T-helper 2 cell treated with Interferon-gamma antibody and Interleukin-4, amounts not matched to agents 5 μg/mL and 100 μg/mL, for 36 hours (primary cell): ENCODE measurements at regions not wholly inside any gene's neighbourhood (a gene's known extent, or its start where the extent isn't known, plus 50 kb on each side); places are given as distances from the start of the nearest gene placed in this dataset.

Source experiments
- DNase-seq: peaks from one replicate; pipeline ENCODE4 v3.0.0; 2021; ENCODE audit warnings: low spot score
- H3K27ac Mint-ChIP-seq: one replicate; pipeline ENCODE4 v1.8.0; 2021; ENCODE audit warnings: mild to moderate bottlenecking, mixed read lengths
- H3K27me3 Mint-ChIP-seq: one replicate; pipeline ENCODE4 v1.8.0; 2021; ENCODE audit warnings: low read depth, mixed read lengths
- H3K36me3 Mint-ChIP-seq: one replicate; pipeline ENCODE4 v1.8.0; 2021; ENCODE audit warnings: low read depth, mixed read lengths
- H3K4me1 Mint-ChIP-seq: one replicate; pipeline ENCODE4 v1.8.0; 2021; ENCODE audit warnings: low read depth, mixed read lengths
- H3K4me3 Mint-ChIP-seq: one replicate; pipeline ENCODE4 v1.8.0; 2022; ENCODE audit warnings: mild to moderate bottlenecking, moderate library complexity, mixed read lengths
- H3K9me3 Mint-ChIP-seq: one replicate; pipeline ENCODE4 v1.8.0; 2021; ENCODE audit warnings: mixed read lengths

GRCh38 chr15:47136236-47136635 lies 581.1 kb upstream of the SEMA6D start:
- no peak overlapping the region for H3K4me3 Mint-ChIP-seq
- peaks cover 16% of the 10 kb centered on the region for H3K9me3 Mint-ChIP-seq
- H3K27ac Mint-ChIP-seq: no peak overlapping the region
- no peaks in the 10 kb centered on the region for H3K36me3 Mint-ChIP-seq
- DNase-seq: no peak
- H3K27me3 Mint-ChIP-seq: no peaks in the 10 kb centered on the region
- no peaks in the 10 kb centered on the region for H3K4me1 Mint-ChIP-seq

- no peak overlapping the region for H3K27ac Mint-ChIP-seq
- no peaks in the 10 kb centered on the region for H3K4me1 Mint-ChIP-seq
- no peaks in the 10 kb centered on the region for H3K36me3 Mint-ChIP-seq
- peaks cover 30% of the 10 kb centered on the region for H3K9me3 Mint-ChIP-seq
- no peak for DNase-seq
- H3K4me3 Mint-ChIP-seq: no peak overlapping the region
- H3K27me3 Mint-ChIP-seq: no peaks in the 10 kb centered on the region
Observed at GRCh38 chr15:47139965-47140364, 577.3 kb upstream of the SEMA6D start.

DNA sequence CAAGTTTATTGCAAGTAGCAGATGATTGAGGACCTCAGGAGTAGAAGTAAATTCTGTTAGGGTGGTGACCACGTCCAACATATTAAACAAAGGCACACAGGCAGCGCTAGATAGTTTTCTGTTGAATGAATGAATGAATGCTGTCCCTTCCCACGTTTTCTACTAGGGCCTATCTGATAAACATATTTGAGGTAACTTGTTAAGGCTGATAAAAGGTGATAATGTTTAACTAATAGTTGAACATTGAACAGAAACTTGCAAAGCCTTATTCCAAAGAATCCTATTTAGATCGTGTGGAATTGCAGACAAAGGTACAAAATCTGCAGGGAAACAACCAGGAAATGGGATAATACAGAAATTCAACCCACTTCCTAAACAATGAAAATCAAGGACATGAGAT lies 559.5 kb upstream of the SEMA6D start:
- Mint-ChIP-seq H3K4me1 (no peaks in the 10 kb centered on the region), H3K27me3 (no peaks in the 10 kb centered on the region), H3K4me3 (no peak overlapping the region), H3K36me3 (no peaks in the 10 kb centered on the region), H3K27ac (no peak overlapping the region), H3K9me3 (peaks cover 25% of the 10 kb centered on the region)
- DNase-seq: no peak

GRCh38 chr15:47158573-47158972 lies 558.7 kb upstream of the SEMA6D start:
- Mint-ChIP-seq H3K27me3 (no peaks in the 10 kb centered on the region), H3K27ac (no peak overlapping the region)
- DNase-seq: no peak

GRCh38 chr15:47177177-47177576 lies 540.1 kb upstream of the SEMA6D start:
- Mint-ChIP-seq H3K4me3 (no peak overlapping the region), H3K9me3 (peaks cover 5% of the 10 kb centered on the region), H3K4me1 (no peaks in the 10 kb centered on the region), H3K27ac (no peak overlapping the region), H3K27me3 (no peaks in the 10 kb centered on the region), H3K36me3 (no peaks in the 10 kb centered on the region)
- DNase-seq: no peak

More at GRCh38 chr15:47158573-47158972, 558.7 kb upstream of the SEMA6D start:
- no peaks in the 10 kb centered on the region for H3K36me3 Mint-ChIP-seq
- H3K9me3 Mint-ChIP-seq: peaks cover 25% of the 10 kb centered on the region
- no peaks in the 10 kb centered on the region for H3K4me1 Mint-ChIP-seq
- no peak overlapping the region for H3K4me3 Mint-ChIP-seq

DNA sequence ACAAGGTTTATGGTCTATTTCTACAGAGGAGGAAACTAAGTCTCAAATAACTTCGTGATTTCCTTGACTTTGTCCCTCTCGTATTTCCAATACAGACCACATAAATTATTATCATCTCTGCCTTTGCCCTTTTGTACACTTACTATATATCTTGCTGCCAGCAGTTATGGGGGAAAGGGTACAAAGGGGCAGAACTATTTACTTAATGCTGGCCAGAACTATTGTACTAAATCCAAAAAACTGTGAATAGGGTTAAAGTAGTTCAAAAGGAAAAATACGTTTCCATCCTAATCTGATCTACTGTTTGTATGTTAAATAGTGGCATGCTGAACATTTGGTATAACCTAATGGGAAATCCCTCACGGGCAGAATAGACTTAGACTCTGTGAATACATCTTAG lies 537.3 kb upstream of the SEMA6D start:
- H3K27ac Mint-ChIP-seq: no peak overlapping the region
- peaks cover 23% of the 10 kb centered on the region for H3K27me3 Mint-ChIP-seq
- no peaks in the 10 kb centered on the region for H3K9me3 Mint-ChIP-seq
- no peaks in the 10 kb centered on the region for H3K36me3 Mint-ChIP-seq
- DNase-seq: no peak
- no peaks in the 10 kb centered on the region for H3K4me1 Mint-ChIP-seq
- H3K4me3 Mint-ChIP-seq: no peak overlapping the region

DNA sequence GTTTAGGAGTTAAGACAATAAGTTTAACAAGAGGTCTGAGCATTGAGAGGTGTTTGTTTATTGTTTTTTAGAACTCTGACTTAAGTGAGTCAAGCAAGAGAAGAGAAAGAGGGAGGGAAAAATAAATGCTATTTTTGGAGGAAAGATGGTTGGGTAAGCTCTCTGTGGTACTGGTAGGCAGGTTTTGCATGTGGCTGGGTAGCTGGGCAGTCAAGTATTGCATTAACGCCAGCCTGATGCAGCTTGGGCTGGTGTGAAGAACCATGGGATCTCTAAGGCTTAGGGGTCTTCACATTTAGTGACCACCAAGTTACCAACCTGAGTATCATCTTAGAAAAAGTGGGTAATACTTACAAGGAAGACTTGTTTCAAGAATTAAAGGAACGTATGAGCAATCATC lies 534.5 kb upstream of the SEMA6D start:
- H3K27me3 Mint-ChIP-seq: peaks cover 39% of the 10 kb centered on the region
- H3K36me3 Mint-ChIP-seq: no peaks in the 10 kb centered on the region
- H3K4me3 Mint-ChIP-seq: no peak overlapping the region
- DNase-seq: no peak
- H3K27ac Mint-ChIP-seq: no peak overlapping the region
- no peaks in the 10 kb centered on the region for H3K4me1 Mint-ChIP-seq
- no peaks in the 10 kb centered on the region for H3K9me3 Mint-ChIP-seq

DNA sequence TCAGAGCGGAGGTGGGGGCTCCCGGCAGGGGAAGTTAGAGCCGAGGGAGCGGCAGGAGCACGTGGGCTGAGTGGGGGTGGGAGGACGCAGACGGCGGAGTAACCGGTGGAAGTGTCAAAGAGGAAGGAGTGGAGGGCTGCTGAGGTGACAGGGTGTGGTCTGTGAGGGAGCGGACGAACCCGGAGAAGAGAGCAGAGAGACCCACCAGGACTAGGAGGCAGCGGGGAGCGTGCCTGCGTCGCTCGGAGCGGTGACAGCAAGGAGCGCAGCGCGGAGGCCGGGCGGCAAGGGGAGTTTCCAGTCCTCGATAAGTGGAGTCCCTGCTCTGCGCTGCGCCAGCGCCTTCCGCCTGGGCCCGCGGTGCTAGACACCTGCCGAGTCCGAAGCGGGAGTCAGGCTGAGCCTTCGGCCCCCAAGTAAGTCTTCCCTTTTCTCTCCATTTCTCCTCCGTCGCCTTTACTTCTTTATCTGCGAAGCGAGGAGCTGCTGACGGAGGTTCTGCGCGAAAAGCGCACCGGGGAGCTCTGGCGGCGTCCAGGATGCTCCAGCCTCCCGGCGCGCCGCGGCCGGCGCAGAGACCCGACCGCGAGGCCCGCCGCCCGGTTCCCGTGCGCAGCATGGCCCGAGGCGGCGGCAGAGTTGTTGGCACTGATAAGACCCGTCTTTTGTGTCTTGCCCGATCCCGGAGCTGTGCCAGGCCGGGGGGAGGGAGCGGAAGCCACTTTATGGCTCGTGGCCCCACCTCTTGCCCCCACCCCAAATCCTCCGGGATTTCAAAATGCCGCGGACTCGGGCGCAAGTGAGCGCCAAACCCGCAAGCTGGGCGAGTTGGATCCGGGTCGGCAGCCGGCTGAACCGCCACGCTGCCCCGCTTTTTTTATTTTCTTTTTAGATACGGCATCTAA lies 533.0 kb upstream of the SEMA6D start:
- no peak for DNase-seq
- Mint-ChIP-seq H3K36me3 (no peaks in the 10 kb centered on the region), H3K27ac (no peak overlapping the region), H3K4me3 (peak overlapping the region; percentile 47), H3K27me3 (peaks cover 42% of the 10 kb centered on the region), H3K9me3 (no peaks in the 10 kb centered on the region), H3K4me1 (no peaks in the 10 kb centered on the region)

GRCh38 chr15:47184908-47185801 lies 532.1 kb upstream of the SEMA6D start:
- H3K9me3 Mint-ChIP-seq: no peaks in the 10 kb centered on the region
- no peak for DNase-seq
- no peak overlapping the region for H3K27ac Mint-ChIP-seq
- H3K36me3 Mint-ChIP-seq: no peaks in the 10 kb centered on the region
- H3K4me3 Mint-ChIP-seq: peak overlapping the region; percentile 45
- H3K27me3 Mint-ChIP-seq: peaks cover 42% of the 10 kb centered on the region
- no peaks in the 10 kb centered on the region for H3K4me1 Mint-ChIP-seq

DNA sequence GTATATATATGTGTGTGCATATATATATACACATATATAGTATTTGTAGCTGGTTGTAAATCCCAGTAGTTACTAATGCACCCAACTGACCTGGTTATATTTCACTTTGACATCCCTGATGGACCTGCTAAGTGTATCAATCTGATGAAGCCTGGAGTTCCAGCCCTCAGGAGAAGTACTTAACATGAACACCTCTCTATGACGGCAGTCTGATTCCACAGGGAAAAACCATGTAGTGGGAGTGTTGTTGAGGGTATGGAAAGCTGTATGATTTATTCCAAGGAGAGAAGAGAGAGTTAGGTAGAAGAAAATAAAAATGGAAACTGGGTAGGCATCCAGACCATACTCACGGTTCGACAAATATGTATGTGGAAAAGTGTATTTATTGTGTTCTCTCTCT lies 531.2 kb upstream of the SEMA6D start:
- Mint-ChIP-seq H3K4me3 (no peak overlapping the region), H3K36me3 (no peaks in the 10 kb centered on the region)

GRCh38 chr15:47188758-47189507 lies 528.4 kb upstream of the SEMA6D start:
- no peak overlapping the region for H3K4me3 Mint-ChIP-seq
- no peaks in the 10 kb centered on the region for H3K9me3 Mint-ChIP-seq
- peaks cover 26% of the 10 kb centered on the region for H3K27me3 Mint-ChIP-seq
- no peak overlapping the region for H3K27ac Mint-ChIP-seq
- DNase-seq: no peak
- no peaks in the 10 kb centered on the region for H3K36me3 Mint-ChIP-seq
- H3K4me1 Mint-ChIP-seq: no peaks in the 10 kb centered on the region

More for the DNA sequence above, 531.2 kb upstream of the SEMA6D start:
- Mint-ChIP-seq H3K27me3 (peaks cover 42% of the 10 kb centered on the region), H3K4me1 (no peaks in the 10 kb centered on the region), H3K9me3 (no peaks in the 10 kb centered on the region), H3K27ac (no peak overlapping the region)
- DNase-seq: no peak

- Mint-ChIP-seq H3K27me3 (no peaks in the 10 kb centered on the region), H3K36me3 (no peaks in the 10 kb centered on the region), H3K4me1 (no peaks in the 10 kb centered on the region), H3K4me3 (no peak overlapping the region), H3K9me3 (no peaks in the 10 kb centered on the region), H3K27ac (no peak overlapping the region)
- DNase-seq: no peak
Observed at GRCh38 chr15:47194718-47195117, 522.6 kb upstream of the SEMA6D start.

GRCh38 chr15:47196048-47196447 lies 521.3 kb upstream of the SEMA6D start:
- no peaks in the 10 kb centered on the region for H3K27me3 Mint-ChIP-seq
- H3K36me3 Mint-ChIP-seq: no peaks in the 10 kb centered on the region
- no peaks in the 10 kb centered on the region for H3K9me3 Mint-ChIP-seq
- H3K4me1 Mint-ChIP-seq: no peaks in the 10 kb centered on the region
- H3K27ac Mint-ChIP-seq: no peak overlapping the region
- H3K4me3 Mint-ChIP-seq: no peak overlapping the region
- peak; percentile 4 for DNase-seq
